ENCODE measurements at regions not wholly inside any gene's neighbourhood (a gene's known extent, or its start where the extent isn't known, plus 50 kb on each side); places are given as distances from the start of the nearest gene placed in this dataset.
"Not testable (repeated sequence)": the region's sequence is repeated elsewhere in the genome, so short reads cannot be mapped to it uniquely, and the experiment has no call there.

DNA sequence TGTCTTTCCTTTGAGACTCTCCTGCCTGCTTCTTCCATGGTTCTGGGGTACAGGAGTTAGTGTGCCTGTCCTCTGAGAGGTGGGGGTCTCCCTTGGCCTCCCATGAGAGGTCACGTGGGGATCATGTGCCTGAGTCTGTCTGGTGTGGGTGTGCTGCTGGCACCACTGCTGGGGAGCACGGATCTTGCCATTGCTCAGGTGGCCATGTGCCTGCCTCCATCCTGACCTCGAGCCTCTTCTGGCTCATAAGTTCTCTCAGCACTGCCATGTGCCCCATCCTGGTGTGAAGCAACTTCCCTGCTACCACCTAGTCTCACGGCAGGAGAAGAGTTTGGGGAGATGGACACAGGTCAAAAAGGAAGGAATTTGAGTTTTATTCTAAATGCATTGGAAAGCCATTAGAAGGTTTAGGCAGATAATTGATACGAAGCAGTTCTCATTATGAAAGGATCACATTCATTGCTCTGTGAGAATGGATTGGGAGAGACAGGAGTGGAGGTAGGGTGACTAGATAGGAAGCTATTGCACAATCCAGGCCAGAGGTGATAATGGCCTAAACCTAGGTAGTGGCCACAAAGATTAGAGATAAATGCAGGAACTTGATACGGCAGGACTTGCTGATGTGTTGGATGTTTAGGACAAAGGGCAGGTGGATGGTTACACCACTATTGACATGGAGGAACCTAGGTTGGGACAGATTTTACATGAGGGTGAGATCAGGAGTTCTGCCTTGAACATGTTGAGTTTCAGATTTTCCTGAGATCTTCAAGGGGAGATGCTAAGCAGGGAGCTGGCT lies 173.0 kb upstream of the RORA start:
- DNase-seq (ENCODE audit: low spot score), result no peak

DNA sequence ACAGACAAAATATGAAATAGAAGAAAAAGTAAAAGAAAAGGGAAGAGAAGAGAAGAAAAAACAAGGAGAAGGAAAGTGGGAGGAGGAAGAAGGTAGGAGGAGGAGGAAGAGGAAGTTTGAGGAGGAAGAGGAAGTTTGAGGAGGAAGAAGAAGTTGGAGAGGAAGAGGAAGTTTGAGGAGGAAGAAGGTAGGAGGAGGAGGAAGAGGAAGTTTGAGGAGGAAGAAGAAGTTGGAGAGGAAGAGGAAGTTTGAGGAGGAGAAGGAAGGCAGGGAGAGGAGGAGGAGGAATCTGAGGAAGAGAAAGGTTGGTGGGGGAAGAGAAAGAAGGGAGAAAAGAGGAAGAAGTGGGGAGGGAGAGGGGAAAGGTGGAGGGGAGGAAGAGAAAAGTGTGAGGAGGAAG lies 169.2 kb upstream of the RORA start:
- DNase-seq (ENCODE audit: low spot score), result no peak

DNA sequence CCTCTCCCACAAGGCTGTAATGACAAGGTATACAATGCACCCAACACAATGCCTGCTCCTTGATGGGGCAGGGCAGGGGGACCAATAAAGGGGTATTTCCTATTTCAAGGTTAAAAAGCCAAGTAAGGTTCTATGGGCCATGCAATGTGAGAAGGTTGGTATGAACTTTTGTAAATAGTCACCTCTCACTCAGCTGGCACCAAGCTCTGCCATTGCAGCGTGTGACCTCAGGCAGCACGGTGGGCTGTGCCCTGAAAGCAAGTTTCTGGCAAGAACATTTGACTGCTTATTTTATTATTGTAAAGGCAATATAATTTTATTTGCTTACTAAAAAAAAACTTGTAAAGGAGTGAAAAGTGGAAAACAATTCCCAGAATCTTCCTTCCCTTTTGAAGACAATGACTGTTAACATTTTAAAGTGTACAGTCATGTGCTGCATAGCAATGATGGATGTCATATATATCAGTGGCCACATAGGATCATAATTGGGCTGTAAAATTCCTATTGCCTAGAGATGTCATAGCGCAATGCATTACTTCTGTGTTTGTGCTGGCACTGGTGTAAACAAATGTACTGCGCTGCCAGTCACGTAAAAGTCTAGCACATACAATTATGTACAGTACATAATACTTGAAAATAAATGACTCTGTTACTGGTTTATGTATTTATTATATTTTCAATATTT lies 167.3 kb upstream of the RORA start:
- no peak for DNase-seq (ENCODE audit: low spot score)

DNA sequence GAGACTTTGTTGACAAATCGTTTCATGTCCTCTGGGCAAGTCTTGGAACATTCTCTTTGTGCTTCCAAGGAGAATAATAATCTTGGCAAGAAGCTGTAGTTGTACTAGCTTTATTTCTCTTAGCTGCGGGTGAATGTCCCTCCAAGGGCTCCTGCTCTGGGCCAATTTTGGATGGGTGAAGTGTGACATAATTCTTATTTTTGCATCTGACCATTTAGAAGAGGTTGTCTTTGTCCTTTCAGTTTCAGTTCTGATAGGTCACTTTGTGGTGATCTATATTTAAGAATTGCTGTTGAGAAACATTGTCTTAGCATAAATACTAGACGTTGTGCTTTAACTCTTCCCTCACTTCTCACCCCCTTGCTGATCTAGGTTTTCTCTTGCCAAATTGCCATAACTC lies 164.8 kb upstream of the RORA start:
- no peak for DNase-seq (ENCODE audit: low spot score)

DNA sequence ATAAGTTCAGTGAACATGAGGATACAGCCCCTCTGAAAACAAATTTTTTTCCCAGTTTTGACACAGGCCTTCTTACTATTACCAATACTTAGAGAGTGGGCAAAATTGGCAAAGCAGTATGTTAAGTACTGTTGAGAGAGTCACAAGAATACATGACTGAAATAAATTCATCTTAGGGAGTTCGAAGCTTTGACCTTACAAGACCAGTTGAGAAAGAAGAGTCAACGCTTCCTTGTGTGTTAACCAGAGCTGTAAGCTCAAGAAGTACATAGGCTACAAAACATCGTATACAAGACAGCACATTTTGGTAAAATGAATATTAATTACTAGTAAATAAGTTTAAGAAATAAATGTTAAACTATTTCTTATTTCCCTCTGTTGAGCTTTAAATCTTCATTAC lies 164.4 kb upstream of the RORA start:
- no peak for DNase-seq (ENCODE audit: low spot score)

DNA sequence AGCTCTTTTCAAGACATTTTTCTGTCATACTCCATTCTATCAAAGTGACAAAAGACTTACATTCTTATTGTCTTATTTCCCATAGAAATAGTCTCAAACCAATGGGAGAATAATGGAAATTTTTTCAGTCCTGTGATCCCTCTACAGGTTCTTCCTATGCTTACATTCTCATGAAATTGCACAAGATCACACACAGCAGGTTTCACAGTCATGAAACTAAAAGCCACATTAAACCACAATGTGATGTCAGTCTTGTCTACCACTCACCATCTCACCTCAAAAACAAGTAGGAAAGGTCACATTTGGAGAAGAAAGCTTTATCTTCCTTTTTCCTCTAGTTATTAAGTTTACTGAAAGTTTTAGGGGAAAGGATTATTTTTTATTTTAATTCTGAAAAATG lies 161.0 kb upstream of the RORA start:
- no peak for DNase-seq (ENCODE audit: low spot score)

DNA sequence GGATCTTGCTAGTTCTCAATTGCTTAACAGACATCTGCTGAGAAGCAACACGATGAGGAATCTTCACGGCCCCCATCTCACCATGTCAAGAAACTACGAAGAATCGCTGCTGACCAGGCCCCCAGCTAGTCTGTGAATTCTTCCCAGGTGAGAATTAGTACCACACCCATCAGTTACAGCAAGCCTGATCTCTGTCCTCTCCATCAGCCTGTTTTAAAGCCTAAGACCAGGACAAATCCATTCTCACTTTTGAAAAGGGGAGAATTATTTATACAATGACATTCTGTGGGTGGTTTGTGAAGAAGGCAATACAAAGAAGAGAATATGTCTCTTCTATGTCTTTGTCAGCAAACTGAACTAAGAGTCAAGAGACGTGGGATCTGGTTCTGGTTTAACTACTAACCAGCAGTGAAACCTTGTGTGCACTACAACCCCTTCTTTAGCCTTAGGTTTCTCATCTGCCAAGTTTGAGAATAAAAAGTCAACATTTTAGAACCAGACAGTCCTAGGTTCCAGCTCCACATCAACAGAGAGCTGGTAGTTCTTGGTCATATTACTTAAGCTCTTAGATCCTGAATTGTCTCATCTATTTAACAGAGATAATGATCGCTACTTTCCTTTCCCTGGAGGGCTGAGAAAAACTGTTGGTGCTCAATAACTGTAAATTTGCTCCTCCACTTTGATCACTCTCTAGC lies 160.4 kb upstream of the RORA start:
- no peak for DNase-seq (ENCODE audit: low spot score)

DNA sequence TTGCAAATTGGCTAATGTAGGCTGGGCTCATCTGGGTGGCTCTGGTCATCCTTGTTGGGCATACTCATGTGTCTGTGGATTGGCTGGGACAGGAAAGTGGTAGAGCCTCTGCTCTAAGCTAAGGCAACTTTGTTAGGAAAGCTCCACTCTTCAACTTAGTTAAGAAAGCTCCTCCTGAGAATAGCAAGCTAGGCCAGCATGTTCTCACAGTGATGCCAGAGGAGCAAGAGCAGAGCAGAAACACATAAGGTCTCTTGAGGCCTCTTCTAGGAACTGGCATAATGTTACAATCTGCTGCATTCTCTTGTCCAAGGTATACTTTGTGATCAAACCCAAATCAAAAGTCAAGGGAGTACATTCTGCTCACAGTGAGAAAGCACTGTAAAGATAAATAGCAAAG lies 158.6 kb upstream of the RORA start:
- DNase-seq (ENCODE audit: low spot score), result no peak

DNA sequence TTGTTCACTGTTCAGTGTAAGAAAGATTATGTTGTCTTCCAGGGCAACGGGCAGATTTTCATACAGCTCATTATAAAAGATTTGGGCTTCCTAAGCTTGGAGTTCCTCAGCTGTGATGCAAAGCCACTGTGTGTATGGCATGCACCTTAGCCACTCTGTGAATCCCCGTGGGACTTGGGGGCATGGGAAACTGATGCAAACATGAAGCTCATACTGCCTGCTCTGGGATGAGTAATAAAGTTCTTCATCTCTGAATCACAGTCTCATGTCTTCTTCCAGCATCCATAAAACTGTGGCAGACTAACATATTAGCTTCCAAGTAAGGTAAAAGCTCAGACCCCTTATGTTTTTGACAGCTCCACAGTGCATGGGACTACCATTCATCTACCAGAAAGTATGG lies 154.3 kb upstream of the RORA start:
- DNase-seq (ENCODE audit: low spot score), result peak; percentile 74

DNA sequence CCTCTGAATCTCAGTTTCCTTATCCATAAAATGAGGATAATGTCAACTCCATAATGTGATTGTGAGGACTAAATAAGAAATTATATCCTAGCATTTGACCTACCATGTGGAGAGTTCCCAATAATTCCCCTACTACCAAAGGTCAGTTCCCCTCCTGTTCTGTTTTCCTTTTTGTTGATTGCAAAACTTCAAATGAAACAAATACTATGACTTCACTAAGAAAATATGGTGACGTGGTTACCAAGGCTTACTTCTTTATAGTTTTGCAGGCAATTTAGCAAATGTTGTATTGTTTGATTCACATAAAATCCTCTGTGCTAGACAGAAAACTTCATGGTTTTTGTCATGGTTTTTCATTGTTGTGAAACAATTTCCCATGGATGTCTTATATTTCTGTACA lies 153.8 kb upstream of the RORA start:
- DNase-seq (ENCODE audit: low spot score), result peak; percentile 10

DNA sequence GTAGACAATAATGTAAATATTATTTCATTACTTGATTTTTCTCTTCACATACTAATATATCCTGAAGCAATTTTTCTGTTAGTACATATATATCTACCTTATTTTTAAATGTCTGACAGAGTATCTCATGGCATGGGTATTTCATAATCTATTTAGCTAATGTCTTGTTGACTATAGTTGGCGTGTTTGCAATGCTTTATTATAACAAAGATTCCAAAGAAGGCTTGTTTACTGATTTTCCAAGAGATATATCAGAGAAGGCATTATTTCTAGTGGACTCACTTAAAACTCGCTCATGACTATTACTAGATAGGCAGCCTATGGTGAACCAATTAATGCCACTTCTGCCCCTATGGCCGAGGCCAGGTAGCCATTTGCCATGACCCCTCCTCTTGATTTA lies 152.4 kb upstream of the RORA start:
- no peak for DNase-seq (ENCODE audit: low spot score)

DNA sequence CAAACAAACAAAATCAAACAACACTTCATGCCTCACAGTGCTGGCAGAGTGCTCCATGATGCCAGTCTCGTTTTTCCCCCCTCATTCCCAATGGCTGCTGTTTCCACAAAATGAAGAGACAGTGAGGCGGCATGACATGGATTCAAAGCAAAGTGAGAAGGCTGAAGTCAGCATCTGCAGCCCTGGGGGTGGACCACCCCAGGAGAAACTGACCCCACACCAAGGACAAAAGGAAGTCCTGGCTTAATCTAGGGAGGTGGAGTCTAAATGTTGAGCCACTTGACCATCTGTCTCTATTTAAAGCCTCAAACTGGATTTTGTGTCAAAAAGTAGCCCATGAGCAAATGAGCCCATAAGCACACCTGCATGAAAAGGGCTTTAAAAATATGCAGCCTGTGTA lies 151.2 kb upstream of the RORA start:
- DNase-seq (ENCODE audit: low spot score), result no peak

DNA sequence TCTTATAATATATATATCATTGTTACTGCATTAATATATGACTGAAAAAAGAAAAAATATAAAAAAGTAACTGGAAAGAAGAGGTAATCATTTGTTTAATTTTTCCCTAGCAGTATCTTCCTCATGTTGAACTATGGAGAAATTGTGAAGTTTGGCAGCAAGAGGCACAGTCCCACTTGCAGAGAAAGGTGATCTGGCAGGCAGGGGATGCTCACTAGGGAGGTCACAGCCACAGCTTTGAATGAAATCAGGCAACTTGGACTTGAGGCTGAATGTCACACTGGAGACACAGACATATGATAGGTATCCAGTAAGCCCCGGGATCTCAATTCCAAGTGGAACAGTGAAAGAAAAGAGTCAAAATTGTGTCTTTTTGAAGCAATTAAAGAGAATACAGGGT lies 149.9 kb upstream of the RORA start:
- no peak for DNase-seq (ENCODE audit: low spot score)

DNA sequence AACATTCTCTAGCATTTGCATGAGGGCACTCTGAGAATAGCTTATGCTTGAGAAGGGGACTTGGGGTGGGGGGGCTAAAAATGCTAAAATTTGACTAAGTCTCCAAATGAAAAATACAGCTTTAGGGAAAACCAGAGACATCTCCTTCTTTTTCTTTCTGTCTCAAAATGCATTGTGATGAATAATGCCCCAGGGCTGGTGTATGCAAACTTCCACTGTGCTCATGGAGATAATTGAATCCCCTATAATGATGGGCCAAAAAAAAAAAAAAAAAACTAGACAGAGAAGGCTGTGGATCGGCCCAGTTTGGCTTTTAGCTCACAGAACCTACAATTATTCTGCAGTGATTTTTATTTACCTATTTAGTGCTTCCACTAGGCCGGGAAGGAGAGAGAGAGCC lies 147.9 kb upstream of the RORA start:
- no peak for DNase-seq (ENCODE audit: low spot score)

DNA sequence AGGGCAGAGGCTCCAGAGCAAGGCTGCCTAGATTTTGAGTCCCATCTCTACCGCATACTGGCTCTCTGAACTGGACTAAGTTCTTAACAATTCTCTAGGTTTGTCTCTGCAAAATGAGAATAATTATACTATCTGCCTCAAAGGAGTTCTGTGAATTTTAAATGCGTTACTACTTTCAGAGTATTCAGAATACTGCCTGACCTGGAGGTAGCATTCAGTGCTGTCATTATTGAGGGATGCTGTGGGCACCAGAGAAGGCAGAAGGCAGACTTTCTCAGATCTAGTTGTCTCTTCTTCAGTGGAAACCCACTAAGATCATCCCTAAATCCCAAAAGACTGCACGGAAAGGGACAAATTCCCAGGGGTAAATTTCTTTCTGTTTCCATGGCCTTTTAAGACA lies 147.4 kb upstream of the RORA start:
- no peak for DNase-seq (ENCODE audit: low spot score)

DNA sequence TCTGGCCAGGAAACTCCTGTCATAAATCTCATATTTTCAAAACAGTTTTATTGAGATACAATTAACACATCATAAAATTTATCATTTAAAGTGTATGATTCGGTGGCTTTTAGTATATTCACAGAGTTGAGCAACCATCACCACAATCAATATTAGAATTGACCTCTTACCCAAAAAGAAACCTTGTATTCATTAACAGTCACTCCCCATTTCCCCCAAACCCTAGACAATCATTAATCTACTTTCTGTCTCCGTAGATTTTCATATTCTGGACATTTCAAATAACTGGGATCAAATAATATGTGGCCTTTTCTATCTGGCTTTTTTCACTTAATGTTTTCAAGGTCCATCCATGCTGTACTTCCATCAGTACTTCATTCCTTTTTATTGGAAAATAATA lies 145.7 kb upstream of the RORA start:
- no peak for DNase-seq (ENCODE audit: low spot score)

DNA sequence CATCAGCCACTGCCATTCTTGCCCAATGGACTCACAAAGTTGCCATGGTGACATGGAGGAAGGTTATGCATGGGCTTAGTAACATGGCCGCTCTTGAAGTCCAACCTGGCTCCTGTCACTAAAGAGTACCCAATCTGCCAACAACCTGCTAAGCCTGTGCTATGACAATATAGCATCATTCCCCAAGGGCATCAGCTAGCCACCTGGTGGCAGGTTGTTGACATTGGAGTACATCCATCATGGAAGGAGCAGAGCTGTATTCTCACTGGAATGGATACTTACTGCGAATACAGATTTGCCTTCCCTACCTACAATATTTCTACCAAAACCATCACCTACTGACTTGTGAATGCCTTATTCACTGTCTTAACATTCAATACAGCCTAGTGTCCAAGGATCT lies 138.9 kb upstream of the RORA start:
- DNase-seq (ENCODE audit: low spot score), result no peak

DNA sequence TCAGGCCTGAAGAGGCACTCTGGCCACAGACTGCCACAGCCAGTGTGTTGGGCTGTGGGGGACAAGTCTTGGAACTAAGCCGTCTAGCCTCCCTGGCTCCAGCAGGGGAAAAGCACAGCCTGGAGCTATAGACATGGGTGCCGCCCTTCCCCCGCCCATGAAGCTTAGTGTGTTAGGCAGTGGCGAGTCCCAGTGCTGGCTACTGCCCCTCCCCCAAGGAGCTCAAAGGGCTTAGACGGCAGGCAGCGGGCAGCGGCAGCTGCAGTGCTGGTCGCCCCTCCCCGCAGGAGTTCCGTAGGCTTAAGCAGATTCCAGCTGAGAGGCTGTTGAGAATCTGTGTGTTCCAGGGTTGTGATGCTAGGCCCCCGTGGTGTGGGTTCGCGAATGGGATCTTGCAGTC lies 135.8 kb upstream of the RORA start:
- DNase-seq (ENCODE audit: low spot score), result no peak

DNA sequence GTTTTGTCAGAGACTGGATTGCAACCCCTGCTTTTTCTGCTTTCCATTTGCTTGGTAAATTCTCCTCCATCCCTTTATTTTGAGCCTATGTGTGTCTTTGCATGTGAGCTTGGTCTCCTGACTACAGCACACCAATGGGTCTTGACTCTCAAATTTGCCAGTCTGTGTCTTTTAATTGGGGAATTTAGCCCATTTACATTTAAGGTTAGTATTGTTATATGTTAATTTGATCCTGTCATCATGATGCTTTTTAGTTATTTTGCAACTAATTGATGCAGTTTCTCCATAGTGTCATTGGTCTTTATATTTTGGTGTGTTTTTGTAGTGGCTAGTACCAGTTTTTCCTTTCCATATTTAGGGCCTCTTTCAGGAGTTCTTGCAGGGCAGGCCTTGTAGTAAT lies 133.8 kb upstream of the RORA start:
- not testable (repeated sequence) for DNase-seq (ENCODE audit: low spot score)

DNA sequence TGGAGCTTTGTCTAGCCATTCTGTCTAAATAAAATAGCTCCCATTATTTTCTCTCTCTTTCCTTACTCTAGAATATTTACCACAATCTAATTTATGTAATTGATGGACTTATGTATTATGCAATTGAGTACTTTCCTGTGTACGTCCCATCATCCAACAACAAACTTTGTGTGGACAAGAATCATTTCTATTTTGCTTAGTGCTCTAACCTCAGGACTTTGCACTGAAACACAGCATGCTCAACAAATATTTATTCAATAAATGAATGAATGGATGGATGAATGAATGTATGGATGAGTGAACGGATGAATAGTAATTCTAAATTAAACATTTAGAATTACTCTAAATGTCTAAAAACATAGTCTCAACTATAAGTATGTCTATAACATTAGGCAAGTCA lies 115.2 kb upstream of the RORA start:
- no peak for DNase-seq (ENCODE audit: low spot score)

DNA sequence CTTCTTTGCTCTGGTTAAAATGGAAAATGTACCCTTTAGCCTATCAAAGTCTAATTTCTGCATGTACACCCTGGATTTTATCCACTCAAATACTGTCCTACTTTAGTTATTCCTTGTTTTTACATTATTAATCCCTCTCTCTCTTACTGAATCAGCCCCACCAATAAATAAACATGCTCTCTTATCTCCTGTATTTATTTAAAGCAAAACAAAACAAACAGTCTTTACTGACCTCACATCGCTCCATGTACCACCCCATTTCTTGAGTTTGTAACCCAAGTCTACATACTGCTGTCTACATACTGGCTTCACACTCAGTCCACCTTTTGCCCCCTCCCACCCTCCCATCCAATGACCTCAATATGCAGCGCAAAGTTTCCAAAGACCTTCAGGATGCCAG lies 113.3 kb upstream of the RORA start:
- DNase-seq (ENCODE audit: low spot score), result no peak

DNA sequence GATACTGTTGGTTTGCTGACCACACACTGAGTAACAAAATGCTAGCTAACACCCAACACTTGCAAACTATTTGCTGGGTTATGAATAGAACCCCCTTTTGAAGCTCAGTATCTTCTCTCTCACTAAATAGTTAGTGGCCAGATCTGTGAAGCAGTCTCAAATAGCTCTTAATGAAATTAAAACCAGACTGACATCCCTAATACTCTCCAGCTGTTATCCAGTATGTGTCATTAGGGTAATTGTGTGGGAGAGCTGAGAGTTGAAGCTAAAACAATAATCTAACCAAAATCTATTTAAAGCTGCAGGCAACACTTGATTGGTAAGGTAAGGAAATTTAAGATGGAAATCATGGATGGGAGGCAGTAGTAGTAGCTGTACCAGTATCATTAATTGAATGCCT lies 110.4 kb upstream of the RORA start:
- no peak for DNase-seq (ENCODE audit: low spot score)

DNA sequence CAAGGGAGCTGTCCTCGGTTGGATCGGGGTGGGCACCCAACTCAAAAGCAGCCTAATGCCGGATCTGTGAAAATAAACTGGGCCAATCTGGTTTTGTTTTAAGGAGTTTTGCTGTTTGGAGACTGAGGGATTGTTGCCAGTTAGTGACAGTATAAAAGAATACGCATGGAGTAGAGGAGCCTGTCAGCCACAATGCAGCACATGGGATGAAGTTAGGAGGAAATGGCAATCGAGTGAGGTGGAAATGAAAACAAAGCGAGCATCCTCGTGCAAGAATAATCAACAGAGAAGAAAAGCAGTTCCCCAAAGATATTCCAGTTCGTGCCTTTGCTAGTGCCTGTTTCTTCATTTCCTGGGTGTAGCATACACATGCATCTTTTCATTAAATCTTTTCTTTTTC lies 108.4 kb upstream of the RORA start:
- no peak for DNase-seq (ENCODE audit: low spot score)
